ENCODE measurements at regions not wholly inside any gene's neighbourhood (a gene's known extent, or its start where the extent isn't known, plus 50 kb on each side); places are given as distances from the start of the nearest gene placed in this dataset.
A peak's percentile ranks its signal among the peaks of the same experiment; 100 is the strongest.

- no peak for TF ChIP-seq CTCF (IDR thresholded peaks at IDR 0.05; ENCODE audit: poor library complexity, severe bottlenecking)
- H3K27ac ChIP-seq (ENCODE audit: poor library complexity, severe bottlenecking) = no peak overlapping the region
- no peaks in the 10 kb centered on the region for H3K9me3 ChIP-seq (ENCODE audit: severe bottlenecking)
- H3K36me3 ChIP-seq (ENCODE audit: low read depth) = no peaks in the 10 kb centered on the region
- DNase-seq (ENCODE audit: low spot score) = no peak
- no peak overlapping the region for H3K4me3 ChIP-seq (ENCODE audit: severe bottlenecking)
- no peak for ATAC-seq (ENCODE audit: low read depth)
- H3K4me1 ChIP-seq (ENCODE audit: insufficient read depth, poor library complexity, severe bottlenecking) = peaks cover 9% of the 10 kb centered on the region
- H3K27me3 ChIP-seq (ENCODE audit: insufficient read depth, poor library complexity, severe bottlenecking) = no peaks in the 10 kb centered on the region
Observed at GRCh38 chr6:135750081-135750480, 101.4 kb upstream of the PDE7B start.

- H3K27me3 ChIP-seq (ENCODE audit: insufficient read depth, poor library complexity, severe bottlenecking) = no peaks in the 10 kb centered on the region
- peaks cover 9% of the 10 kb centered on the region for H3K4me1 ChIP-seq (ENCODE audit: insufficient read depth, poor library complexity, severe bottlenecking)
- H3K36me3 ChIP-seq (ENCODE audit: low read depth) = no peaks in the 10 kb centered on the region
- no peak for TF ChIP-seq CTCF (IDR thresholded peaks at IDR 0.05; ENCODE audit: poor library complexity, severe bottlenecking)
- H3K9me3 ChIP-seq (ENCODE audit: severe bottlenecking) = no peaks in the 10 kb centered on the region
- H3K27ac ChIP-seq (ENCODE audit: poor library complexity, severe bottlenecking) = no peak overlapping the region
- no peak overlapping the region for H3K4me3 ChIP-seq (ENCODE audit: severe bottlenecking)
- ATAC-seq (ENCODE audit: low read depth) = no peak
- no peak for DNase-seq (ENCODE audit: low spot score)
Observed at GRCh38 chr6:135753196-135753595, 98.3 kb upstream of the PDE7B start.

- Histone ChIP-seq H3K27ac (ENCODE audit: poor library complexity, severe bottlenecking) (no peak overlapping the region), H3K4me1 (ENCODE audit: insufficient read depth, poor library complexity, severe bottlenecking) (no peaks in the 10 kb centered on the region), H3K9me3 (ENCODE audit: severe bottlenecking) (no peaks in the 10 kb centered on the region), H3K27me3 (ENCODE audit: insufficient read depth, poor library complexity, severe bottlenecking) (no peaks in the 10 kb centered on the region), H3K4me3 (ENCODE audit: severe bottlenecking) (no peak overlapping the region), H3K36me3 (ENCODE audit: low read depth) (no peaks in the 10 kb centered on the region)
- peak; percentile 38 for TF ChIP-seq CTCF (IDR thresholded peaks at IDR 0.05; ENCODE audit: poor library complexity, severe bottlenecking)
- DNase-seq (ENCODE audit: low spot score) (no peak), ATAC-seq (ENCODE audit: low read depth) (no peak)
Observed at GRCh38 chr6:135759831-135760230, 91.7 kb upstream of the PDE7B start.

GRCh38 chr6:135774006-135774405, 77.5 kb upstream of the PDE7B start:
- Histone ChIP-seq H3K27ac (ENCODE audit: poor library complexity, severe bottlenecking) (no peak overlapping the region), H3K27me3 (ENCODE audit: insufficient read depth, poor library complexity, severe bottlenecking) (no peaks in the 10 kb centered on the region), H3K36me3 (ENCODE audit: low read depth) (no peaks in the 10 kb centered on the region), H3K9me3 (ENCODE audit: severe bottlenecking) (no peaks in the 10 kb centered on the region), H3K4me1 (ENCODE audit: insufficient read depth, poor library complexity, severe bottlenecking) (no peaks in the 10 kb centered on the region), H3K4me3 (ENCODE audit: severe bottlenecking) (no peak overlapping the region)
- TF ChIP-seq CTCF (IDR thresholded peaks at IDR 0.05; ENCODE audit: poor library complexity, severe bottlenecking) = no peak
- ATAC-seq (ENCODE audit: low read depth) (no peak), DNase-seq (ENCODE audit: low spot score) (no peak)

- ATAC-seq (ENCODE audit: low read depth) = no peak
- no peaks in the 10 kb centered on the region for H3K27me3 ChIP-seq (ENCODE audit: insufficient read depth, poor library complexity, severe bottlenecking)
- H3K4me1 ChIP-seq (ENCODE audit: insufficient read depth, poor library complexity, severe bottlenecking) = no peaks in the 10 kb centered on the region
- no peak for DNase-seq (ENCODE audit: low spot score)
- H3K36me3 ChIP-seq (ENCODE audit: low read depth) = no peaks in the 10 kb centered on the region
- TF ChIP-seq CTCF (IDR thresholded peaks at IDR 0.05; ENCODE audit: poor library complexity, severe bottlenecking) = no peak
- no peak overlapping the region for H3K4me3 ChIP-seq (ENCODE audit: severe bottlenecking)
- no peaks in the 10 kb centered on the region for H3K9me3 ChIP-seq (ENCODE audit: severe bottlenecking)
- no peak overlapping the region for H3K27ac ChIP-seq (ENCODE audit: poor library complexity, severe bottlenecking)
Observed at GRCh38 chr6:135779213-135779612, 72.3 kb upstream of the PDE7B start.
